Upper lobe of left lung (tissue), 4 donors: ENCODE measurements at regions not wholly inside any gene's neighbourhood (a gene's known extent, or its start where the extent isn't known, plus 50 kb on each side); places are given as distances from the start of the nearest gene placed in this dataset.

Source experiments
- CTCF ChIP-seq, 6 experiments: fragments of 450-650 bp in 4 of 6; fragments of 200-600 bp in 2 of 6; sonication (generic) in 2 of 6; IDR thresholded peaks; one replicate each; pipeline ENCODE4 v1.5.1; 2016 to 2019; ENCODE audit warnings: antibody characterized with exemption in 6 of 6
- POLR2A ChIP-seq, 4 donors: fragments of 450-650 bp; IDR thresholded peaks; one replicate each; pipeline ENCODE4 v1.5.1; 2016 to 2017; ENCODE audit warnings: antibody characterized with exemption in 4 of 4, mild to moderate bottlenecking in 2 of 4
- POLR2AphosphoS5 ChIP-seq, 2 donors: sonication (generic); formaldehyde crosslinking; IDR thresholded peaks; one replicate each; pipeline ENCODE4 v1.5.1; 2017; ENCODE audit warnings: antibody characterized with exemption in 2 of 2

- no peak for TF ChIP-seq POLR2A (IDR thresholded peaks at IDR 0.05)
- TF ChIP-seq POLR2AphosphoS5 (IDR thresholded peaks at IDR 0.05), result no peak
- no peak for TF ChIP-seq CTCF (IDR thresholded peaks at IDR 0.05)
These were observed 791.6 kb downstream of the TRIML1 start for GRCh38 chr4:188930822-188931221.
